Peyer's patch (tissue), 4 donors: ENCODE measurements at regions not wholly inside any gene's neighbourhood (a gene's known extent, or its start where the extent isn't known, plus 50 kb on each side); places are given as distances from the start of the nearest gene placed in this dataset.

ENCODE experiments used
- DNase-seq, 3 donors: peaks; one replicate each; pipeline ENCODE4 v3.0.0-alpha.2; 2017 to 2019
- H3K27ac ChIP-seq, 4 donors: fragments of 200-600 bp; sonication (generic); one replicate each; pipeline ENCODE4 v1.5.1; 2016 to 2019
- H3K27me3 ChIP-seq, 2 donors: fragments of 200-600 bp; sonication (generic); one replicate each; pipeline ENCODE4 v1.5.1; 2019
- H3K36me3 ChIP-seq, 3 donors: fragments of 200-600 bp; sonication (generic); one replicate each; pipeline ENCODE4 v1.5.1; 2016 to 2019
- H3K4me1 ChIP-seq, 4 donors: fragments of 200-600 bp; sonication (generic); one replicate each; pipeline ENCODE4 v1.5.1; 2016 to 2019
- H3K4me3 ChIP-seq, 4 donors: fragments of 200-600 bp; sonication (generic); 1 replicate in 3 of 4; 2 replicates in 1 of 4; pipeline ENCODE4 v1.5.1; 2016 to 2019; ENCODE audit warnings: mild to moderate bottlenecking in 1 of 4
- H3K9me3 ChIP-seq, 4 donors: fragments of 200-600 bp; sonication (generic); one replicate each; pipeline ENCODE4 v1.5.1; 2016 to 2019; ENCODE audit warnings: mild to moderate bottlenecking in 1 of 4
- CTCF ChIP-seq, 6 experiments: fragments of 450-650 bp in 4 of 6; fragments of 200-600 bp in 2 of 6; sonication (generic) in 1 of 6; IDR thresholded peaks; one replicate each; pipeline ENCODE4 v1.5.1; 2017 to 2019; ENCODE audit warnings: antibody characterized with exemption in 6 of 6, mild to moderate bottlenecking in 3 of 6, moderate library complexity in 1 of 6
- POLR2A ChIP-seq, 2 donors: fragments of 450-650 bp; IDR thresholded peaks; one replicate each; pipeline ENCODE4 v1.5.1; 2017; ENCODE audit warnings: antibody characterized with exemption in 2 of 2, mild to moderate bottlenecking in 2 of 2, moderate library complexity in 2 of 2

GRCh38 chr15:29615791-29616190 lies 206.5 kb downstream of the TJP1 start:
- no peaks in the 10 kb centered on the region for H3K4me1 ChIP-seq
- H3K4me3 ChIP-seq, result no peak overlapping the region
- no peaks in the 10 kb centered on the region for H3K27me3 ChIP-seq
- H3K9me3 ChIP-seq, result no peaks in the 10 kb centered on the region
- TF ChIP-seq POLR2A (IDR thresholded peaks at IDR 0.05) (no peak), CTCF (IDR thresholded peaks at IDR 0.05) (no peak)
- no peak for DNase-seq
- no peak overlapping the region for H3K27ac ChIP-seq
- no peaks in the 10 kb centered on the region for H3K36me3 ChIP-seq

GRCh38 chr15:29613951-29614382 lies 208.3 kb downstream of the TJP1 start:
- TF ChIP-seq POLR2A (IDR thresholded peaks at IDR 0.05) (no peak), CTCF (IDR thresholded peaks at IDR 0.05) (no peak)
- Histone ChIP-seq H3K9me3 (no peaks in the 10 kb centered on the region), H3K4me3 (no peak overlapping the region), H3K4me1 (no peaks in the 10 kb centered on the region), H3K27ac (no peak overlapping the region), H3K36me3 (no peaks in the 10 kb centered on the region), H3K27me3 (no peaks in the 10 kb centered on the region)
- DNase-seq, result no peak

DNA sequence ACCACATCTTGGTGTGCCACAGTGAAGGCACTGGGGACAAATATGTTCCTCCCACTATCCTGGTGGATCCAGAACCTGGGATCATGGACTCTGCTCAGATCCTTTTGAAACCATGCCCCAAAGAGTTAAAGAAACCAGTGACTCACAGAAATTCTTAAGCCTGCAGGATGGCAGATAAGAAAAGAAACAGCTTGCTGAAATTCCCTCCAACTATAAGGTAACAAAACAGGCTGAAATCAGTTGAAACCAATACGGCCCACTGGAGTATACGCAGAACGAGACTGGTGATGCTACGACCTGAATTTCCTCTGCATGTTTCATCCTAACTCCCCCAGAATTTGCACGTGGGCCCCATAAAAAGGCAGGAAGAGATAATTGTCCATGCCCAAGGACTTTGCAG lies 209.6 kb downstream of the TJP1 start:
- no peak overlapping the region for H3K4me3 ChIP-seq
- no peak overlapping the region for H3K27ac ChIP-seq
- no peak for DNase-seq
- no peak for TF ChIP-seq CTCF (IDR thresholded peaks at IDR 0.05)
- no peak for TF ChIP-seq POLR2A (IDR thresholded peaks at IDR 0.05)
- no peaks in the 10 kb centered on the region for H3K27me3 ChIP-seq
- H3K4me1 ChIP-seq, result no peaks in the 10 kb centered on the region
- no peaks in the 10 kb centered on the region for H3K36me3 ChIP-seq
- H3K9me3 ChIP-seq, result no peaks in the 10 kb centered on the region

- Histone ChIP-seq H3K36me3 (no peaks in the 10 kb centered on the region), H3K27ac (no peak overlapping the region), H3K4me1 (no peaks in the 10 kb centered on the region), H3K4me3 (no peak overlapping the region), H3K27me3 (no peaks in the 10 kb centered on the region), H3K9me3 (no peaks in the 10 kb centered on the region)
- DNase-seq, result no peak
- no peak for TF ChIP-seq POLR2A (IDR thresholded peaks at IDR 0.05)
- no peak for TF ChIP-seq CTCF (IDR thresholded peaks at IDR 0.05)
Observed at GRCh38 chr15:29612096-29612495, 210.2 kb downstream of the TJP1 start.

DNA sequence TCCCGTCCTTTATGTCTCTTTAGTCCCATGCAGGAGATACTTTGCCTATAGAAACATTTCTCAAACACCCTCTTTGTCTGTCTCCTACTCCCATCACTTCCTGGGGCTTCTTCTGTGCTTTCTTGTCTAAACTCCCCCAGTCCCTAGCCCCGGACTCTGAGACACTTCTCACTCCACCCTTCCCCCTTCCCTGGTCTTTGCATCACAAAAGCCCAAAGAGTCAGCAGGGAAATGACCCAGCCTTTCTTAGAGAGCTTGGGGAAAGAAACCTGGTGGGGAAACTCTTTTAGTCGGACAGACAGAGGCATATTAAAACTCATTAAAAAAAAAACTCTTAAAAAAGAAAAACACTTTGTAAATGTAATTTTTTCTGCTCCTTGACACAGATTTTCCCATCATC lies 211.2 kb downstream of the TJP1 start:
- TF ChIP-seq CTCF (IDR thresholded peaks at IDR 0.05), result no peak
- no peak for TF ChIP-seq POLR2A (IDR thresholded peaks at IDR 0.05)
- DNase-seq, result no peak
- Histone ChIP-seq H3K27ac (no peak overlapping the region), H3K4me1 (no peaks in the 10 kb centered on the region), H3K36me3 (no peaks in the 10 kb centered on the region), H3K4me3 (no peak overlapping the region), H3K27me3 (no peaks in the 10 kb centered on the region), H3K9me3 (no peaks in the 10 kb centered on the region)

GRCh38 chr15:29601811-29602210 lies 220.5 kb downstream of the TJP1 start:
- no peak overlapping the region for H3K27ac ChIP-seq
- H3K4me3 ChIP-seq, result no peak overlapping the region
- H3K4me1 ChIP-seq, result no peaks in the 10 kb centered on the region
- no peaks in the 10 kb centered on the region for H3K36me3 ChIP-seq
- H3K9me3 ChIP-seq, result no peaks in the 10 kb centered on the region
- no peaks in the 10 kb centered on the region for H3K27me3 ChIP-seq
- DNase-seq, result no peak
- TF ChIP-seq POLR2A (IDR thresholded peaks at IDR 0.05), result no peak
- TF ChIP-seq CTCF (IDR thresholded peaks at IDR 0.05), result no peak
